T-helper 2 cell (primary cell): ENCODE measurements at regions not wholly inside any gene's neighbourhood (a gene's known extent, or its start where the extent isn't known, plus 50 kb on each side); places are given as distances from the start of the nearest gene placed in this dataset.

Source experiments
- DNase-seq, 5 experiments: peaks; one replicate each; pipeline versions ENCODE4 v3.0.0 to v3.0.0-alpha.2; 2012 to 2022

- DNase-seq, result no peak
These were observed 409.2 kb upstream of the LRRC4C start for GRCh38 chr11:41868606-41869005.

DNA sequence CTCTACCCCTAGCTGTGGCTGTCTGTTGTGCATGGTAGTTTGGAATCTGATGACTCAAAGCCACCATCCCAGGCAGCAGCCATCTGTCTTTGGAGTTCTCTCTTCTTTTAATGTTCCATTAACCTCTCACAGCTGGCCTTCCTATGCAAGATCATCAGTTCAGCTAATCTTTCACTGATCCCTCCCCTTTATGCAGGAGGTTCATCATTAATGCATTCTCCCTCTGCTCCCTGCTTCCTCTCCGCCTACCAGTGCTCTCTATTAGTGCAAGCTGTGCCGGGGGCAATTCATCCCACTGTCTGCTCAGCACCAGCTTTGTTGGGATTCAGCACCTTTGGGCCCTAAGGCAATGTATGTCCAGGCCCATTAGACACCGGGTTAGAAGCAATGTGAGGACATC is 413.0 kb upstream of the LRRC4C start:
- no peak for DNase-seq

GRCh38 chr11:41872870-41873269 is 413.4 kb upstream of the LRRC4C start:
- no peak for DNase-seq

DNA sequence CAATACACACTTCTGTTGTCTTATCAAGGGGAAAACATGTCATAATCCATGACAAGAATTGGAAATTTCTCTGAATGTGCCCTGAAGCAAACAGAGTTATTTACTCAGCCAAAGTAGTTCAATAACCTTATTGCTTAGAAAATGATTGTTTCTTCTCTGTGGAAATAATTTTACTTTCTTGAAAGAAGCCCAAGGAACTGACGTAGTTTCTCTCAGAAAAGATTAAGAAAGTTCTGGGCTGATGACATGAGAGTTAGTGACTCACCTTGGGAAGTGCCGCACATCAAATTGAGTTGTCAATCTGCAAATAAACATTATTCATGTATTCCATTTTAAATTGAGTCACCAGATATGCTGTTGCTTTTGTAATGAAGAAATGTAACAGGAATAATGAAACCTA is 418.6 kb upstream of the LRRC4C start:
- DNase-seq, result no peak

GRCh38 chr11:41879214-41879613 is 419.8 kb upstream of the LRRC4C start:
- no peak for DNase-seq

DNA sequence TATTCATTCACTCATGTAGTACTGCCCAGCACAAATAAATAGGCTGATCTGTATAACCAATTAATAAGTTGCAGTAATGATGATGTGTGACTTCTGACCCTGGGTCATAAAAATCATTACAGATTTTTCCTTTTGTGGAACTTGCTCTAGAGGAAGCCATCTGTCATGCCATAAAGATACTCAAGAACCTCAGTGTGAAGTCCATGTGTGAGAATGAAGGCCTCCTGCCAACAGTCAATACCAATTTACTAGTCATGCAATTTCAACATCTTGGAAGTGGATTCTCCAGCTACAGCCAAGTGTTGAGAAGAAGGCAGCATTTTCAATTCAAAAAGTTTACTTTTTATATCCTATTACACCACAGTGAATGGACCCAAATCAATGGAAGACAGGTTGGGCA is 435.6 kb upstream of the LRRC4C start:
- DNase-seq, result no peak

GRCh38 chr11:41897991-41898390 is 438.5 kb upstream of the LRRC4C start:
- DNase-seq, result no peak

DNA sequence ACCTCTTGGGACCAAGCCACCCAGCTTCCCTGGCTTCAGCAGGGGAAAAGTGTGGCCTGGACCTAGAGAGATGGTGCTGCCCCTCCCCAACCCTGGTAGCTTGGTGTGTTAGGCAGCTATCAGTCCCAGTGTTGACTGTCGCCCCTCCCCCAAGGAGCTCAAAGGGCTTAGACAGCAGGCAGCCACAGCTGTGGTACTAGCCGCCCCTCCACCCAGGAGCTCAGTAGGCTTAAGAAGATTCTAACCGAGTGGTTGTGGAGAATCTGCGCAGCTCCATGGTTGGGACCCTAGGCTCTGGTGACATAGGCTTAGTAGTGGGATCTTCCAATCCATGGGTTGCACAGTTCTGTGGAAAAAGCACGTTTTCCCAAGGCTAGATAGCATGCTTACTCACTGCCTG is 458.4 kb upstream of the LRRC4C start:
- DNase-seq, result no peak

DNA sequence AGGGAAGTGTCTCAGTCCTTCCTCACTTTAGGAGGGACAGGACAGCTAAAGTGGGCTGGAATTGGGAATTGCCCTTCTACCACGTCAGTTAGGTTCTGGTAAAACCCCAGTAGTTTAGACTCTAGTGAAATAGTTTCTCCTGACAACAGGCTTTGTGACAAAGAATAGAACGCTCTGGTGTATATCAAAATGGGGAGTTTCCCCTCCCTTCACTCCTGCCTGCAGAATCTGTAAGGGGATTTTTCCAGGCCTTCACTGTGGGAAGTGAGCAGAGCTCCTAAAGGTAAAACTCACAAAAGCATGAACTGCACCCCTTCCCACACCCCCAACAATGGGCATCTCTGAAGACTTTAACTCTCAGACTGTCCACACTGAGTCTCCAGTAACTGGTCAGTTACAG is 460.9 kb upstream of the LRRC4C start:
- no peak for DNase-seq

GRCh38 chr11:41921746-41922390 is 462.4 kb upstream of the LRRC4C start:
- no peak for DNase-seq

DNA sequence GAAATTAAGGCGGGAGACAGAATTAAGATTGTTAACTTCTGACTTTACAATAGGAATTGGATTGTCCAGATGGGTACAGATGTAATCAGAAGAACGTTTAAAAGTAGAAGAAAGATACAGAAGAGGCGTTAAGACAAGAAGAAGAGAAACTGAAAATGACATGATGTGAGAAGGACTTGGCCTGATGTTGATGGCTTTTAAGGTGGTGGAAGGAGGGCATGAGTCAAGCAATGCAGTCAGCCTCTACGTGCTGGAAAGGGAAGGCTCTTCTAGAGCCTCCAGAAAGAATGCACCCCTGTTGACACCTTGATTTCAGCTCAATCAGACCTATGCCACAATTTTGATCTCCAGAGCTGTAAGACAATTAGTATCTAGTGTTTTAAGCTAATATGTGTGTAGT is 466.9 kb upstream of the LRRC4C start:
- no peak for DNase-seq

DNA sequence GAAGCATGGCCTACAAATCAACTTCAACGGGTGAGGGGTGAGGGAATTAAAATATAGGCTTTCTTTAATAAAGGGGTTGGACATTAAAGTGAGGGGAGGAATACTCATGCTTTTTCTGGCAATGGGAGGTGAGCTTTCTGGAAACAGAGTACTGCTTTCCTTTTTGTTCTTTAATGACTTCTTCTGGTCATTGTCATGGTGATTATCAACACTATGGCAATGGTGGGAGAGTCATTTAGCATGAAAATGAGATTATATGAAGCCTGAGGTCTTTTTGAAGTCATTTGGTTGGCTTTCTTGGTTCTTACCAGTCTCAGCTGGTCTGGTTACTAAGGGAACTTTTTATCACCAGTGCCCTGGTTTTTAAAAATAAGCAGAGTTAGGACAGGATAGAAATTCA is 475.8 kb upstream of the LRRC4C start:
- DNase-seq, result no peak

- no peak for DNase-seq
These were observed 476.3 kb upstream of the LRRC4C start for GRCh38 chr11:41935795-41936194.

DNA sequence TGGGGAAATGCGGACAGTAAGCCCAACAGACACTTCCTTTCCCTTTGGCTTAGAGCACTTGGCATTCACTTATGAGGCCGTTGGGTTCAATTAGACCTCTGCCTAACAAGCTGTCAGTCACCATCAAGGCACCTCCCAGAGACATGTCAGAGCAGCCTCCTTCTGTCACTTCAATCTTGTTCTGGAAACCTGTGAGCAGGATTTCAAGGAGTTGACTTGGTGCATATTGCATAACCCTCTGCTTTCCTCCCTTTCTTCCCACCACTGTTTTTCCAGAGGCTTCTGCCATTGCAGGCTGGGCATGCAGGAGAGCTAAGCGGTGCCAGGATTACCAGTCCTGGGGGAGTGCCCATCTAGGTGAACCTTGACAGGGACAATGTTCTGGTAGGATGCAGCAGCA is 484.2 kb upstream of the LRRC4C start:
- no peak for DNase-seq

- DNase-seq, result no peak
These were observed 487.9 kb upstream of the LRRC4C start for GRCh38 chr11:41947392-41947791.

DNA sequence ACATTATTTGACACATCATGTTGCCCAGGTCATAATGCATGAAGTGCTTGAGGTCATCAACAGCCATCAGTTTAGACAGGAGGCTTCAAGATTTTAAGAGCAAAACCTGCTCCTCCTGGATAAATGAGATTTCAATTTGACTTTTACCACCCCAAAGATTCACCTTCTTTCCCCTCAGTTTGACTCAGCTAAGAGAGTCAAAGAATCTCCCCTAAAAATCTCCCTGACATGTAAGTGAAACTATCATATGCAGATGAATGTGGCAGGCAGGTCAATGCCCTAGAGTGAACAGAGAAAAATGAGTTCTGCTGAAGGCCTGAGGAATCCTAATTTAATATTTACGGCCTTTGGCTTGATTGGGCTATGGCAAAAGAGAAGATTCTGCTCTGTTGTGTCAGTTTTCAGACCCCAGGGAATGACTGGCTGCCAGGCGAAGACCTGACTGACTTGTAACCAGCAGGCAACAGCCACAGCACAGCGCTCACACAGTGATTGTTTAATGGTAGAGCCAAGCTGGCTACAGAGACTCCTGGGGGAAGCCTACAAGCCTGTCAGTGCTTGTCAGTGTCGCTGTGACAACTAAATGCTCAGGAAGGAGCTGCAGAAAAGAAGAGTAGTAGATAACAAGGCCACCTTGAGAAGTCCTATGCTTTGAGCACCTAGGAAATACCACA is 491.2 kb upstream of the LRRC4C start:
- no peak for DNase-seq

GRCh38 chr11:41954034-41954433 is 494.6 kb upstream of the LRRC4C start:
- no peak for DNase-seq

DNA sequence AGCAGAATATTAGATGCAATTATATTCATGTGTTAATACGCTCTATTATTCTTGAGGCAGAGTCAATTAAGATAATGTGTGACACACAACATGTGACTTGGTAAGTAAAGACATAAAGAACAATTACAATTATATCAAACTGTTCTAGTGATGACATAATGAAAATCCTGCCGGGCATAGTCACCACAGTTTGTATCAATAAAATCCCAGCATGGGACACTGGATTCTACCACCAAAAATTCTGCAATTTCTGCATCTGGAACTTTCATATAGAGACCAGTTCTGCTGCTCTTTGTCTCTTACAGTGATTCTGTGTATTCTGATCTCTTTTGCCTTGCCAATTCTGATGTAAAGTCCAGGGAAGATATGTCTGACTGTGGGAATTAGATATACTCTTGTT is 495.6 kb upstream of the LRRC4C start:
- no peak for DNase-seq

DNA sequence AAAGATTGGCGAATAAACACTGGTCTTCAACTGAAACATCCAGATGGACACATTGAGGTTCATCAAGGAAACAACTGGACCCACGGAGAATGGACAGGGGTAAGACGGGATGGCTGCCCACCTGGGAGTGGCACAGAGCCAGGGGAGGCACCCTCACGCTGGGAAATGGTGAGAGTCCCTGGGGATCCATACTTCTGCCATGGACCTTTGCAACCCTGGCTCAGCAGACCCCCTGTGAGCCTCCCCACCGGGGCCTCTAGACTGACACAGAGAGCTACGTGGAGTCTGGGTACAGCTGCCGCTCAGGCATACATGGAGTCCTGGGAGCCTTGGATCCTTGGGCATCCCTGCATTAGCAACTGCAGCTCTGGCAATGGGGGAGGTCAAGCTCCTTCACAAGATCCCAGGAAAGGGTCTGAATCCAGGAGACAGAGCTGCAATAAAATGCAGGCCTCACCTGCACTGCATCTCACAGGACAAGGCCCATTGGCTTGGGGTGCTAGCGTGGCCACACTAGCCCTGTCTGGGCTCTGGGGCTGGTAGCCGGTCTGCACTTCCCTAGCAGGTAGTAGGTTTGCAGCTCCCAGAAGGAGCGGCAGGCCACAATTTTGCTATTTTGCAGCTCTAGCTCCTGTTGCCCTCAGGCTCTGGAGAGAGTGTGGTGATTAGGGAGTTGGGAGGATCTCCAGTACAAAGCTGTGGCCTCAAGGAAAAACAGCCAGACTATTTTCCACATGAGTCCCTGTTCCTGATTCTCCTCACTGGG is 496.4 kb upstream of the LRRC4C start:
- no peak for DNase-seq

GRCh38 chr11:41963406-41963805 is 504.0 kb upstream of the LRRC4C start:
- DNase-seq, result no peak

DNA sequence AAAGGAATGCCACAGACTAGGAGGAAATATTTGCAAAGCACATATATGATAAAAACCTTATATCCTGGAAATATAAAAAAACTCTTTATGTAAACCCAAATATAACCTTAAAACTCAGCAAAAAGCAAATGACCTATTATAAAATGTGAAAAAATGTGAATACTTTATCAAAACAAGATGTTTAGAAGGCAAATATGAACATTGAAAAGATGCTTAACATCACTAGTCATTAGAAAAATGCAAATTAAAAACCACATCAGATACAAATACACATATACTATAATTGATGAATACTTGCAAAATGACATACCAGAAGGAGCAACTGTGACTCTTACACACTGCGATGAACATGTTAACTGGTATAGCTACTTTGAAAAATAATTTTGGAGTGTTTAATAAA is 511.2 kb upstream of the LRRC4C start:
- DNase-seq, result no peak

GRCh38 chr11:41971592-41971991 is 512.1 kb upstream of the LRRC4C start:
- DNase-seq, result no peak

GRCh38 chr11:41978945-41979344 is 519.5 kb upstream of the LRRC4C start:
- DNase-seq, result no peak

- DNase-seq, result no peak
These were observed 521.3 kb upstream of the LRRC4C start for GRCh38 chr11:41980741-41981140.
